ENCODE measurements at regions not wholly inside any gene's neighbourhood (a gene's known extent, or its start where the extent isn't known, plus 50 kb on each side); places are given as distances from the start of the nearest gene placed in this dataset.

- TF ChIP-seq ZFX (IDR thresholded peaks at IDR 0.05) = no peak
- no peak for TF ChIP-seq CTCF (conservative IDR thresholded peaks at IDR 0.05)
Measured at GRCh38 chr3:150133293-150133692, 162.6 kb upstream of the PFN2 start.

GRCh38 chr3:150132101-150132749, 161.5 kb upstream of the PFN2 start:
- TF ChIP-seq CTCF (conservative IDR thresholded peaks at IDR 0.05) = no peak
- no peak for TF ChIP-seq ZFX (IDR thresholded peaks at IDR 0.05)
- no peak overlapping the region for H3K27ac ChIP-seq

More at GRCh38 chr3:150133293-150133692, 162.6 kb upstream of the PFN2 start:
- no peak overlapping the region for H3K27ac ChIP-seq

- H3K27ac ChIP-seq = no peak overlapping the region
- no peak for TF ChIP-seq CTCF (conservative IDR thresholded peaks at IDR 0.05)
- TF ChIP-seq ZFX (IDR thresholded peaks at IDR 0.05) = no peak
Measured at GRCh38 chr3:150131663-150132062, 161.0 kb upstream of the PFN2 start.

- H3K27ac ChIP-seq = no peak overlapping the region
- TF ChIP-seq ZFX (IDR thresholded peaks at IDR 0.05) = no peak
Measured at GRCh38 chr3:150130404-150131100, 159.9 kb upstream of the PFN2 start.

GRCh38 chr3:150129166-150129565, 158.5 kb upstream of the PFN2 start:
- no peak overlapping the region for H3K27ac ChIP-seq
- no peak for TF ChIP-seq ZFX (IDR thresholded peaks at IDR 0.05)
- no peak for TF ChIP-seq CTCF (conservative IDR thresholded peaks at IDR 0.05)

GRCh38 chr3:150128126-150128525, 157.4 kb upstream of the PFN2 start:
- no peak overlapping the region for H3K27ac ChIP-seq
- TF ChIP-seq CTCF (conservative IDR thresholded peaks at IDR 0.05) = no peak
- no peak for TF ChIP-seq ZFX (IDR thresholded peaks at IDR 0.05)

GRCh38 chr3:150127011-150127490, 156.4 kb upstream of the PFN2 start:
- TF ChIP-seq ZFX (IDR thresholded peaks at IDR 0.05) (no peak), CTCF (conservative IDR thresholded peaks at IDR 0.05) (no peak)
- H3K27ac ChIP-seq = no peak overlapping the region

All from C4-2B (cell line).